ENCODE measurements at regions not wholly inside any gene's neighbourhood (a gene's known extent, or its start where the extent isn't known, plus 50 kb on each side); places are given as distances from the start of the nearest gene placed in this dataset.

DNA sequence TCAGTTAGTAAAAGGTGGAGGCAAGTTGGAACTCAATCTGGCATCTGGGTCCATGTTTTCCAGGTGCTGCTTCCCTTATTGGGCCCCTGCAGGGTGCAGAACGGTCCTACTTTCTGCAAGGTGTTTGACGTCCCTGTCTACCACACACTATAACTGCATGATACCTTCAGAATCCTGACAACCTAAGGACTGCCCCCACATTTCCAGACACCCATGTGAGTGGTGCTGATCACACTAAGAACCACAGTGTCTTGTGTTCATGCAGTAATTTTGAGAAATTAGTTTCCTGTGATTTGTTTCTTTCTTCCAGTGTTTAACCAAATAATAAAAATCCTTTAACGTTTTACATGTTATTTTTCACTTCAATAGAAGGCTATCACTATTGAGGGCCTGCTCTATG, 121.1 kb upstream of the MDM1 start:
- no peak for FAIRE-seq
- no peak for TF ChIP-seq POLR2A (IDR thresholded peaks at IDR 0.05; ENCODE audit: low read depth, low read length)
- TF ChIP-seq POLR2AphosphoS5 (IDR thresholded peaks at IDR 0.05; ENCODE audit: low read depth, low read length), result no peak
- no peak for TF ChIP-seq TAF1 (IDR thresholded peaks at IDR 0.05; ENCODE audit: borderline replicate concordance, low read depth, low read length)
- DNase-seq (ENCODE audit: insufficient read length), result no peak

DNA sequence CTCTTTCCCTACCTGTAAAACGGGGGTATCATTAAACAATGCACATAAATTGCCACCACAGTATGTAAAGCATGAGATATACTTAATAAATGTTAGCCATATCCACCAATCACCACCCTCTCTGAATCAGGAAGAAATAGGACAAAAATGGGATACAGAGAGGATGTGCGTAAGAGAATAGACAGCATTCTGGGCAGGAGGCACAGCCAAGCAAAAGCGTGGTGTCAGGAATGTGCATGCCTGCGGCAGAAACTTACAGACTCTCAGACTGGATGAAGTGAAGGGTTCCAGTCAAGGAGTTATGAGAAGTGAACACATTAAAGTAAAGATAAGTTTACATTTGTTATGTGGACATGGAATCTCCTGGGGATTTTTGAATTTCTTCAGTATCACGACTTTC, 121.7 kb upstream of the MDM1 start:
- FAIRE-seq, result no peak
- TF ChIP-seq POLR2A (IDR thresholded peaks at IDR 0.05; ENCODE audit: low read depth, low read length), result no peak
- no peak for TF ChIP-seq TAF1 (IDR thresholded peaks at IDR 0.05; ENCODE audit: borderline replicate concordance, low read depth, low read length)
- no peak for TF ChIP-seq POLR2AphosphoS5 (IDR thresholded peaks at IDR 0.05; ENCODE audit: low read depth, low read length)
- DNase-seq (ENCODE audit: insufficient read length), result no peak

DNA sequence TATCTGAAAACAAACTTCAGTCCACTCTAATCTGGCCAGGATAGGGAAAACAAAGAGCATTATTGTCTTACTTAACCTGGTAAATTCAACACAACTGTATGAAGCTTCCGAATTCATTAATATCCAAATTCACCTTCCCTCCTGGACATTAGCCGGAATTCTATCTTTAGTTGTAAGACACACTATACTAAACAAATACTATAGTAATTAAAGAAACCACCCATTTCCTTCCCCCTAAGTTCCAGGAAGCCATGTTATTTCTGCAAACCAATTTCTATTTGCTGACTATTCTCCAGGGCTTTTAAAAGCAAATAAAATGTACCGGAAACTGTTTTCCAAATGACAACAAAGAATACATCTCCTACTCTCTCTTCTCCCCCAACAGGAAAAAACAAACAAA, 122.7 kb upstream of the MDM1 start:
- FAIRE-seq (no peak), DNase-seq (ENCODE audit: insufficient read length) (no peak)
- no peak for TF ChIP-seq POLR2A (IDR thresholded peaks at IDR 0.05; ENCODE audit: low read depth, low read length)
- TF ChIP-seq POLR2AphosphoS5 (IDR thresholded peaks at IDR 0.05; ENCODE audit: low read depth, low read length), result no peak
- TF ChIP-seq TAF1 (IDR thresholded peaks at IDR 0.05; ENCODE audit: borderline replicate concordance, low read depth, low read length), result no peak

DNA sequence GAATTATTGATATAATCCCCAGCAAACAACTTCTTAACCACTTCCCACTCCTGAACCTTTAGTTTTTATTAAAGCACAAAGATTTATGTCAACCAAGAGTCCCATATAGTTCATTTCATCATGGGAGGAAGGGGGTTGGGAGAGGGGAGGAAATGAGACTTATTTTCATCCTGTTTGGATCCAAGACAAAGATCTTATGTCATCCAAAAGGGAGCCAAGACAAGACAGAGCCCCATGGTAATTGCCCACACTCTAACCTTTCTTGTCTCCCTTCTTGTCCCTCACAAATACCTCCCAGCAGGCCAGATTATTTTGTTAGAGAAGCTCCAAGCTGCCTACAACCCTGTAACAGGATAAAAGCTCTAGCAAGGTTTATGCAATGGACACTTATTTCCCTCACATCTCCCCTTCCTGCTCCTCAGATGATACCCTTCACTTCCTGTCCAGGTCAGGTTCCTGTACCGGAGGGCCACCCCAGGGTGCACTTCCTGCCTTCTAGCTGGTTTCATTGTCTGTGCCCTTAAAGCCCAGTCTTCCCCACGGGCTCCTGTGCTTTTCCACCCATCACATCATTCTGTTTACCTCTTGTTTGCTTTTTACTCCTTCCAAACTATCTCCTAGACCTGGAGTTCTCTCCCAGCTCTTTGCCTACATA, 123.7 kb upstream of the MDM1 start:
- DNase-seq (ENCODE audit: insufficient read length) (no peak), FAIRE-seq (peak; percentile 80)
- TF ChIP-seq POLR2A (IDR thresholded peaks at IDR 0.05; ENCODE audit: low read depth, low read length) (no peak), POLR2AphosphoS5 (IDR thresholded peaks at IDR 0.05; ENCODE audit: low read depth, low read length) (no peak), TAF1 (IDR thresholded peaks at IDR 0.05; ENCODE audit: borderline replicate concordance, low read depth, low read length) (no peak)

DNA sequence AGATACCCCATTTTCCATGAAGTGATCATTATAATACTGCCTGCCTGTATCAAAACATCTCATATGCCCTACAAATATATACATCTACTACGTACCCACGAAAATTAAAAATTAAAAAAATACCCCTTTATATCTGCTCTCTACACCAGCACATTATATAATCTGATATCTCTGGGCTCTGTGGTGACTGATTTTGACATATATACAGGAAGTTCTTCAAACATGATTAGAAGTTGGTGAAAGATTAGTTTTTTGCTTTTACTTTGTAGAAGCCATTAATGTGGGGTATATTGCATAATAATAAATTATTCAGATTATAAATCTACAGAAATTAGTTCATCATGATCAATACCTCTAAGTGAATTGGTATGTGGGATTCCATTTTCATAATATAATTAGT, 126.7 kb upstream of the MDM1 start:
- FAIRE-seq (no peak), DNase-seq (ENCODE audit: insufficient read length) (no peak)
- no peak for TF ChIP-seq POLR2A (IDR thresholded peaks at IDR 0.05; ENCODE audit: low read depth, low read length)
- TF ChIP-seq POLR2AphosphoS5 (IDR thresholded peaks at IDR 0.05; ENCODE audit: low read depth, low read length), result no peak
- no peak for TF ChIP-seq TAF1 (IDR thresholded peaks at IDR 0.05; ENCODE audit: borderline replicate concordance, low read depth, low read length)

DNA sequence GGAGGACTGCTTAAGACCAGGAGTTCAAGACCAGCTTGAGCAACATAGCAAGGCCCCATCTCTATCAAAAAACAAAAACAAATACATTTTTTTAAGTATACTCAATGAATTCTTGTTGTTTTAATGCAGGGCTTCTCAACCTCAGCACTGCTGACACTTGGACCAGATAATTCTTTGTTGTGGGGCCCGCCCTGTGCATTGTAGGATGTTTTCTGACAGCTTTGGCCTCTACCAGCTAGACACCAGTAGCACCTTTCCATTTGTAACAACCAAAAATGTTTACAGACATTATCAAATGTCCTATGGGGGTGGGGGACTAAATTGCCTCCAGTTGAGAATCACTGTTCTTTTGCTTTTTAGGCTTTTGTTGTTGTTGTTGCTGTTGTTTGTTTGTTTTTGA, 128.1 kb upstream of the MDM1 start:
- FAIRE-seq (no peak), DNase-seq (ENCODE audit: insufficient read length) (no peak)
- TF ChIP-seq POLR2A (IDR thresholded peaks at IDR 0.05; ENCODE audit: low read depth, low read length) (no peak), TAF1 (IDR thresholded peaks at IDR 0.05; ENCODE audit: borderline replicate concordance, low read depth, low read length) (no peak), POLR2AphosphoS5 (IDR thresholded peaks at IDR 0.05; ENCODE audit: low read depth, low read length) (no peak)

GRCh38 chr12:68461645-68462044, 129.5 kb upstream of the MDM1 start:
- no peak for DNase-seq (ENCODE audit: insufficient read length)
- FAIRE-seq, result no peak
- TF ChIP-seq POLR2A (IDR thresholded peaks at IDR 0.05; ENCODE audit: low read depth, low read length), result no peak
- no peak for TF ChIP-seq POLR2AphosphoS5 (IDR thresholded peaks at IDR 0.05; ENCODE audit: low read depth, low read length)
- no peak for TF ChIP-seq TAF1 (IDR thresholded peaks at IDR 0.05; ENCODE audit: borderline replicate concordance, low read depth, low read length)

- TF ChIP-seq POLR2A (IDR thresholded peaks at IDR 0.05; ENCODE audit: low read depth, low read length) (no peak), POLR2AphosphoS5 (IDR thresholded peaks at IDR 0.05; ENCODE audit: low read depth, low read length) (no peak), TAF1 (IDR thresholded peaks at IDR 0.05; ENCODE audit: borderline replicate concordance, low read depth, low read length) (no peak)
- FAIRE-seq (peak; percentile 57), DNase-seq (ENCODE audit: insufficient read length) (no peak)
These were observed 130.6 kb upstream of the MDM1 start for GRCh38 chr12:68462803-68463202.

- FAIRE-seq, result no peak
- DNase-seq (ENCODE audit: insufficient read length), result no peak
- TF ChIP-seq POLR2AphosphoS5 (IDR thresholded peaks at IDR 0.05; ENCODE audit: low read depth, low read length) (no peak), POLR2A (IDR thresholded peaks at IDR 0.05; ENCODE audit: low read depth, low read length) (no peak)
These were observed 133.1 kb upstream of the MDM1 start for GRCh38 chr12:68465227-68465626.

GRCh38 chr12:68467514-68467913, 135.4 kb upstream of the MDM1 start:
- TF ChIP-seq TAF1 (IDR thresholded peaks at IDR 0.05; ENCODE audit: borderline replicate concordance, low read depth, low read length) (no peak), POLR2AphosphoS5 (IDR thresholded peaks at IDR 0.05; ENCODE audit: low read depth, low read length) (no peak), POLR2A (IDR thresholded peaks at IDR 0.05; ENCODE audit: low read depth, low read length) (no peak)
- FAIRE-seq (no peak), DNase-seq (ENCODE audit: insufficient read length) (no peak)

DNA sequence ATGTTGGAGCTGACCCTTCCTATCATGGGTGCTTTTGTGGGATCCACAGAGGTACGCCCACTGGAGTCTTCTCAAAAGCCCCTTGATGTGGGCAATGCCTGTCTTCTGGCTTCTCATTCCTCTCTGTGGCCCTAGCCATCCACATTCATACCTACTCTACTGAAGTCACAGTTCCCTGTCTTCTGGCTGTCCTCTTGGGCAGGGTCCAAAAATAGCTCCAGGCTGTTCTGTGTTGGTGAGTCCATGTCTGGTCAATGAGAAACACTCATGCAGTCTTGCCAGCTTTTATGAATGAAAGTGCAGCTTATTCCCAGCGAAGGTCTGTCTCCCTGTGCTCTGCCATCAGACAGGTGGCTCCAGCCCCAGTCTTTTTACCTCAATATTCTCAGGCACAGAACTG, 135.9 kb upstream of the MDM1 start:
- FAIRE-seq, result no peak
- no peak for DNase-seq (ENCODE audit: insufficient read length)
- TF ChIP-seq TAF1 (IDR thresholded peaks at IDR 0.05; ENCODE audit: borderline replicate concordance, low read depth, low read length) (no peak), POLR2A (IDR thresholded peaks at IDR 0.05; ENCODE audit: low read depth, low read length) (no peak), POLR2AphosphoS5 (IDR thresholded peaks at IDR 0.05; ENCODE audit: low read depth, low read length) (no peak)

DNA sequence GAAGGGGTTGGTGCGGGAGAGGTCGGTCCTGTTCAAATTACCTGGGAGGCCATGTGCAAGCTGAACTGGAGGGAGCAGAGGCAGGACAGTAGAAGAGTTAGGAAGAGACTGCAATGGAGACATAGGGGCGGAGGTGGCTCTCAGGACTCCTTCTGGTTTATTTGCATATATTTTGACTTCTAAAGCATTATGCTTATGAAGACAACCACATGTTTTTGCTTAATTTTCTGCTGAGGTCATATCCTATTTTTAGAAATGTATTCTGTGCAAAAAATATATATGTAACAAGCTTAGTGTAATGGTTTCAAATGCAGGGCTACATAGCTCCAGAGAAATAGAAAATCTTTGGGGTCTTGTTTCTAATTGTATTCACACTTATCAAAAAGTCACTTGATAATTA, 137.0 kb upstream of the MDM1 start:
- FAIRE-seq (peak; percentile 42), DNase-seq (ENCODE audit: insufficient read length) (no peak)
- no peak for TF ChIP-seq POLR2AphosphoS5 (IDR thresholded peaks at IDR 0.05; ENCODE audit: low read depth, low read length)

Measured in GM12892 (cell line).